IMR-90 (cell line): ENCODE measurements at regions not wholly inside any gene's neighbourhood (a gene's known extent, or its start where the extent isn't known, plus 50 kb on each side); places are given as distances from the start of the nearest gene placed in this dataset.

Experiments
- ATAC-seq: fragments of 200-7000 bp; cut with Tn5 transposase; 2 replicates; pipeline ENCODE4 v1.9.1; 2020; ENCODE audit warnings: low read depth, mild to moderate bottlenecking, moderate library complexity
- BruUV-seq: library from RNA; stranded (reverse); fragments of 400-500 nt; replicated peaks from 2 replicates; lab custom pipeline; 2021; lab: Mats Ljungman, UMichigan
- CTCF ChIA-PET: fragments of 300-600 bp; formaldehyde crosslinking; extraction: SDS; loops from one replicate; lab custom pipeline; 2021; ENCODE audit warnings: antibody characterized with exemption; lab: Yijun Ruan, JAX
- POLR2A ChIA-PET: fragments of 300-600 bp; sonication (Branson Sonifier 250); formaldehyde crosslinking; loops from one replicate; lab custom pipeline; 2022; ENCODE audit warnings: antibody characterized with exemption; ENCODE audit not compliant: unreplicated experiment; lab: Charles Lee
- DNase-seq: peaks from one replicate; pipeline ENCODE4 v3.0.0; 2013
- H2AFZ ChIP-seq: replicated peaks from 2 replicates; pipeline ENCODE3; 2013; ENCODE audit warnings: low read length, mild to moderate bottlenecking; ENCODE audit not compliant: poor library complexity
- H2AK5ac ChIP-seq: 2 replicates; pipeline ENCODE4 v1.6.1; 2013; ENCODE audit warnings: low read depth, low read length, inconsistent platforms
- H2AK9ac ChIP-seq: replicated peaks from 2 replicates; pipeline ENCODE3; 2013; ENCODE audit warnings: mild to moderate bottlenecking, low read depth, low read length, moderate library complexity; ENCODE audit not compliant: poor library complexity
- H2BK120ac ChIP-seq: 2 replicates; pipeline ENCODE4 v1.6.1; 2013; ENCODE audit warnings: low read depth, low read length, inconsistent platforms
- H2BK15ac ChIP-seq: 3 replicates; pipeline ENCODE4 v1.6.1; 2013; ENCODE audit warnings: low read depth, low read length, inconsistent platforms
- H2BK20ac ChIP-seq: 2 replicates; pipeline ENCODE4 v1.6.1; 2013; ENCODE audit warnings: low read depth, mild to moderate bottlenecking, inconsistent platforms, low read length, moderate library complexity
- H2BK5ac ChIP-seq: 2 replicates; pipeline ENCODE4 v1.6.1; 2013; ENCODE audit warnings: mild to moderate bottlenecking, low read depth, low read length, inconsistent platforms; ENCODE audit not compliant: poor library complexity, severe bottlenecking
- H3K14ac ChIP-seq: replicated peaks from 2 replicates; pipeline ENCODE4 v1.6.1; 2013; ENCODE audit warnings: low read depth, low read length, inconsistent platforms
- H3K18ac ChIP-seq: 2 replicates; pipeline ENCODE4 v1.6.1; 2013; ENCODE audit warnings: low read depth, low read length, control low read depth
- H3K23ac ChIP-seq: 2 replicates; pipeline ENCODE4 v1.6.1; 2013; ENCODE audit warnings: low read depth, low read length, inconsistent platforms
- H3K27ac ChIP-seq: 2 replicates; pipeline ENCODE4 v1.5.1; 2013; ENCODE audit warnings: mild to moderate bottlenecking, control low read depth, low read length; ENCODE audit not compliant: insufficient read depth
- H3K27me3 ChIP-seq: 2 replicates; pipeline ENCODE4 v1.6.1; 2013; ENCODE audit warnings: low read length; ENCODE audit not compliant: control insufficient read depth, insufficient read depth
- H3K36me3 ChIP-seq: 2 replicates; pipeline ENCODE4 v1.6.1; 2013; ENCODE audit warnings: low read length, mixed read lengths; ENCODE audit not compliant: control insufficient read depth, insufficient read depth
- H3K4ac ChIP-seq: 2 replicates; pipeline ENCODE4 v1.6.1; 2013; ENCODE audit warnings: low read depth, low read length, inconsistent platforms
- H3K4me1 ChIP-seq: 2 replicates; pipeline ENCODE4 v1.6.1; 2013; ENCODE audit warnings: low read length, mixed read lengths; ENCODE audit not compliant: control insufficient read depth, insufficient read depth
- H3K4me2 ChIP-seq: 2 replicates; pipeline ENCODE4 v1.6.1; 2013; ENCODE audit warnings: low read depth, mild to moderate bottlenecking, control low read depth, low read length, moderate library complexity
- H3K4me3 ChIP-seq: 2 replicates; pipeline ENCODE4 v1.5.1; 2013; ENCODE audit warnings: low read depth, mild to moderate bottlenecking, control low read depth, low read length, moderate library complexity; ENCODE audit not compliant: insufficient read depth
- H3K56ac ChIP-seq: 2 replicates; pipeline ENCODE4 v1.6.1; 2013; ENCODE audit warnings: low read length, inconsistent platforms; ENCODE audit not compliant: insufficient read depth; ENCODE audit errors: extremely low read depth
- H3K79me1 ChIP-seq, 2 experiments: 2 replicates each; pipeline ENCODE4 v1.6.1; 2013; ENCODE audit warnings: low read length in 2 of 2, inconsistent platforms in 1 of 2, low read depth in 1 of 2
- H3K9ac ChIP-seq: 2 replicates; pipeline ENCODE4 v1.6.1; 2013; ENCODE audit warnings: low read depth, low read length, control low read depth
- H3K9me1 ChIP-seq: 2 replicates; pipeline ENCODE4 v1.6.1; 2013; ENCODE audit warnings: low read length, inconsistent platforms; ENCODE audit not compliant: insufficient read depth
- H3K9me3 ChIP-seq: 2 replicates; pipeline ENCODE4 v1.6.1; 2013; ENCODE audit warnings: low read length; ENCODE audit not compliant: control insufficient read depth, insufficient read depth
- H4K20me1 ChIP-seq: 2 replicates; pipeline ENCODE4 v1.6.1; 2013; ENCODE audit warnings: low read length, inconsistent platforms; ENCODE audit not compliant: insufficient read depth
- H4K5ac ChIP-seq: 2 replicates; pipeline ENCODE4 v1.6.1; 2013; ENCODE audit warnings: mild to moderate bottlenecking, low read depth, low read length, control low read depth
- H4K8ac ChIP-seq, 2 experiments: 2 replicates each; pipeline ENCODE4 v1.6.1; 2013; ENCODE audit warnings: low read depth in 2 of 2, low read length in 2 of 2, control low read depth in 1 of 2, inconsistent platforms in 1 of 2
- H4K91ac ChIP-seq: 2 replicates; pipeline ENCODE4 v1.6.1; 2013; ENCODE audit warnings: low read depth, low read length, inconsistent platforms; ENCODE audit not compliant: insufficient read depth
- CEBPB ChIP-seq: IDR thresholded peaks from 2 replicates; pipeline ENCODE4 v1.6.1; 2012; ENCODE audit warnings: low read depth, low read length, improper control_type of control experiment
- FOS ChIP-seq: fragments of 150-350 bp; IDR thresholded peaks from 2 replicates; pipeline ENCODE4 v1.6.1; 2016; ENCODE audit warnings: low read depth, low read length
- MAFK ChIP-seq: IDR thresholded peaks from 2 replicates; pipeline ENCODE4 v1.6.1; 2012; ENCODE audit warnings: low read depth, low read length, improper control_type of control experiment
- MAZ ChIP-seq: IDR thresholded peaks from 2 replicates; pipeline ENCODE4 v1.6.1; 2012; ENCODE audit warnings: low read depth, mild to moderate bottlenecking, low read length, improper control_type of control experiment, moderate library complexity, borderline replicate concordance
- NFE2L2 ChIP-seq: fragments of 150-350 bp; IDR thresholded peaks from 2 replicates; pipeline ENCODE4 v1.6.1; 2016; ENCODE audit warnings: low read depth, mild to moderate bottlenecking, low read length
- RCOR1 ChIP-seq: IDR thresholded peaks from 2 replicates; pipeline ENCODE4 v1.6.1; 2012; ENCODE audit warnings: mild to moderate bottlenecking, low read length, improper control_type of control experiment; ENCODE audit not compliant: insufficient replicate concordance
- SMC3 ChIP-seq: fragments of 150-350 bp; IDR thresholded peaks from 2 replicates; pipeline ENCODE4 v1.6.1; 2016; ENCODE audit warnings: low read depth, mild to moderate bottlenecking, antibody characterized with exemption, low read length, moderate library complexity
- WGBS, 2 experiments: methylation state at CpG; one replicate each; pipeline versions ENCODE4 v1.1.5 to v1.1.7; 2013; ENCODE audit warnings: missing lambda C conversion rate in 2 of 2; ENCODE audit not compliant: insufficient read length in 1 of 2; ENCODE audit errors: extremely low coverage in 2 of 2; 5-methylcytosine and 5-hydroxymethylcytosine counted together
- dilution Hi-C: fragments of 300-500 bp; cut with HindIII; formaldehyde crosslinking; loops from one replicate; pipeline ENCODE4 v1.14.3; 2018; ENCODE audit warnings: low sequenced_read_pairs; ENCODE audit not compliant: unreplicated experiment
- in situ Hi-C: fragments of 300-500 bp; cut with MboI; formaldehyde crosslinking; loops from 3 replicates; pipeline ENCODE4 v1.14.3; 2019; ENCODE audit warnings: low sequenced_read_pairs, inconsistent platforms, mixed read lengths
- intact Hi-C: fragments of 100-400 bp; cut with micrococcal nuclease; formaldehyde crosslinking; loops from 2 replicates; pipeline ENCODE4 v1.10.0; 2022
- TF ChIP-seq, protein P1 (sequence below): conservative IDR thresholded peaks from 2 replicates; pipeline ENCODE4 v1.5.1; 2012; ENCODE audit warnings: mild to moderate bottlenecking, low read depth, low read length, improper control_type of control experiment

GRCh38 chr13:99709134-99709533 is 207.9 kb downstream of the TM9SF2 start:
- H2AK5ac ChIP-seq: no peak overlapping the region
- H3K14ac ChIP-seq: no peak overlapping the region
- TF ChIP-seq RCOR1: no peak
- TF ChIP-seq MAZ: no peak
- no peak for TF ChIP-seq CEBPB
- no peak for TF ChIP-seq FOS
- TF ChIP-seq NFE2L2: no peak
- TF ChIP-seq SMC3: no peak
- TF ChIP-seq, protein P1, sequence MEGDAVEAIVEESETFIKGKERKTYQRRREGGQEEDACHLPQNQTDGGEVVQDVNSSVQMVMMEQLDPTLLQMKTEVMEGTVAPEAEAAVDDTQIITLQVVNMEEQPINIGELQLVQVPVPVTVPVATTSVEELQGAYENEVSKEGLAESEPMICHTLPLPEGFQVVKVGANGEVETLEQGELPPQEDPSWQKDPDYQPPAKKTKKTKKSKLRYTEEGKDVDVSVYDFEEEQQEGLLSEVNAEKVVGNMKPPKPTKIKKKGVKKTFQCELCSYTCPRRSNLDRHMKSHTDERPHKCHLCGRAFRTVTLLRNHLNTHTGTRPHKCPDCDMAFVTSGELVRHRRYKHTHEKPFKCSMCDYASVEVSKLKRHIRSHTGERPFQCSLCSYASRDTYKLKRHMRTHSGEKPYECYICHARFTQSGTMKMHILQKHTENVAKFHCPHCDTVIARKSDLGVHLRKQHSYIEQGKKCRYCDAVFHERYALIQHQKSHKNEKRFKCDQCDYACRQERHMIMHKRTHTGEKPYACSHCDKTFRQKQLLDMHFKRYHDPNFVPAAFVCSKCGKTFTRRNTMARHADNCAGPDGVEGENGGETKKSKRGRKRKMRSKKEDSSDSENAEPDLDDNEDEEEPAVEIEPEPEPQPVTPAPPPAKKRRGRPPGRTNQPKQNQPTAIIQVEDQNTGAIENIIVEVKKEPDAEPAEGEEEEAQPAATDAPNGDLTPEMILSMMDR: no peak
- no peak for TF ChIP-seq MAFK
- H3K9ac ChIP-seq: no peak overlapping the region
- no peaks in the 10 kb centered on the region for H3K79me1 ChIP-seq
- CTCF ChIA-PET: no interaction called here
- no peaks in the 10 kb centered on the region for H3K9me1 ChIP-seq
- H2BK5ac ChIP-seq: no peak overlapping the region
- H3K4me2 ChIP-seq: no peak overlapping the region
- no peak overlapping the region for H2BK15ac ChIP-seq
- H2BK120ac ChIP-seq: no peak overlapping the region
- no peak overlapping the region for H2BK20ac ChIP-seq
- no peaks in the 10 kb centered on the region for H3K9me3 ChIP-seq
- dilution Hi-C loops: no loop called here
- ATAC-seq: no peak
- H3K4ac ChIP-seq: no peak overlapping the region
- H3K27ac ChIP-seq: no peak overlapping the region
- no peak overlapping the region for H3K56ac ChIP-seq
- no peak overlapping the region for H4K8ac ChIP-seq
- no peak overlapping the region for H2AK9ac ChIP-seq
- H3K4me1 ChIP-seq: no peaks in the 10 kb centered on the region
- H3K18ac ChIP-seq: no peak overlapping the region
- H4K91ac ChIP-seq: no peak overlapping the region
- no TSS peak for BruUV-seq
- DNase-seq: no peak
- 24% methylated on average over 3 of the region's 4 CpGs; no CpG with 5 or more reads in 1 of the 2 experiments for WGBS, 2 experiments
- no peak overlapping the region for H2AFZ ChIP-seq
- intact Hi-C loops: no loop called here
- H3K36me3 ChIP-seq: no peaks in the 10 kb centered on the region
- no peaks in the 10 kb centered on the region; the same call in 1 of the 2 replicates for H3K27me3 ChIP-seq
- H3K4me3 ChIP-seq: no peak overlapping the region
- no peak overlapping the region for H3K23ac ChIP-seq
- no peaks in the 10 kb centered on the region for H4K20me1 ChIP-seq
- POLR2A ChIA-PET: no interaction called here
- H4K5ac ChIP-seq: no peak overlapping the region
- in situ Hi-C loops: no loop called here
